ENCODE measurements at regions not wholly inside any gene's neighbourhood (a gene's known extent, or its start where the extent isn't known, plus 50 kb on each side); places are given as distances from the start of the nearest gene placed in this dataset.

GRCh38 chr14:22412926-22413411, 176.1 kb downstream of the DAD1 start:
- DNase-seq = no peak

GRCh38 chr14:22411398-22412055, 177.5 kb downstream of the DAD1 start:
- no peak for DNase-seq

- no peak for DNase-seq
These were observed 178.5 kb downstream of the DAD1 start for GRCh38 chr14:22410497-22410896.

- no peak for DNase-seq
These were observed 180.0 kb downstream of the DAD1 start for GRCh38 chr14:22409006-22409405.

- DNase-seq = no peak
These were observed 180.5 kb downstream of the DAD1 start for GRCh38 chr14:22408547-22408946.

- no peak for DNase-seq
These were observed 182.0 kb downstream of the DAD1 start for GRCh38 chr14:22407033-22407432.

GRCh38 chr14:22405201-22405600, 183.8 kb downstream of the DAD1 start:
- no peak for DNase-seq

- no peak for DNase-seq
These were observed 185.7 kb downstream of the DAD1 start for GRCh38 chr14:22403296-22403695.

GRCh38 chr14:22400655-22401259, 188.3 kb downstream of the DAD1 start:
- DNase-seq = no peak

GRCh38 chr14:22399776-22400175, 189.2 kb downstream of the DAD1 start:
- DNase-seq = no peak

GRCh38 chr14:22397221-22397737, 191.7 kb downstream of the DAD1 start:
- DNase-seq = no peak

- DNase-seq = no peak
These were observed 193.2 kb downstream of the DAD1 start for GRCh38 chr14:22395803-22396202.

- no peak for DNase-seq
These were observed 194.4 kb downstream of the DAD1 start for GRCh38 chr14:22394616-22395015.

GRCh38 chr14:22393796-22394195, 195.2 kb downstream of the DAD1 start:
- no peak for DNase-seq

- peak; percentile 71 for DNase-seq
These were observed 197.0 kb downstream of the DAD1 start for GRCh38 chr14:22391908-22392565.

- DNase-seq = no peak
These were observed 198.1 kb downstream of the DAD1 start for GRCh38 chr14:22390824-22391461.

- no peak for DNase-seq
These were observed 198.8 kb downstream of the DAD1 start for GRCh38 chr14:22390195-22390594.

- no peak for DNase-seq
These were observed 200.1 kb downstream of the DAD1 start for GRCh38 chr14:22388669-22389595.

- DNase-seq = no peak
These were observed 201.2 kb downstream of the DAD1 start for GRCh38 chr14:22387776-22388241.

- peak; percentile 66 for DNase-seq
These were observed 201.9 kb downstream of the DAD1 start for GRCh38 chr14:22386924-22387775.

GRCh38 chr14:22384974-22385526, 204.0 kb downstream of the DAD1 start:
- DNase-seq = no peak
